Fibroblast of skin of scalp (primary cell): ENCODE measurements at regions not wholly inside any gene's neighbourhood (a gene's known extent, or its start where the extent isn't known, plus 50 kb on each side); places are given as distances from the start of the nearest gene placed in this dataset.
A peak's percentile ranks its signal among the peaks of the same experiment; 100 is the strongest.

ENCODE experiments used
- DNase-seq: peaks from one replicate; pipeline ENCODE4 v3.0.0-alpha.2; 2013

GRCh38 chr5:66306844-66307315 lies 162.8 kb downstream of the SREK1 start:
- DNase-seq: peak; percentile 3

GRCh38 chr5:66307647-66308241 lies 163.6 kb downstream of the SREK1 start:
- peak; percentile 70 for DNase-seq

DNA sequence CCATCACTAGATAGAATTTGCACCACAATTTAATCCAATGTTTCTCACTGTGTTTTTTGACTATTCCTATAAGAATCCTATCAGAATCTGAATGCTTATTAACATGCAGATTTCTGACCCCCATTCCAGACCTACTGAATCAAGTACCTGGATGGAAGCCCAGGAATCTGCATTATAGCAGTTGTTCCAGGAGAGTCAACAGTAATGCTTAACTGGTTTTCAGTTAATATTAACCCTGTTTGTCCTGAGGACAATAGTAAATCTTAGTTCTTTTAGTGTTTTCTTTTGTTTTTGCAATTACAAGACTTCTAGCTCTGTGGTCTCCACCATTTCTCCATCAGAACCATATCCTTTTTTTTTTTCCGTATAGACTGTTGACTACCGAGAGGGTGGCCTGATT lies 168.2 kb downstream of the SREK1 start:
- no peak for DNase-seq

DNA sequence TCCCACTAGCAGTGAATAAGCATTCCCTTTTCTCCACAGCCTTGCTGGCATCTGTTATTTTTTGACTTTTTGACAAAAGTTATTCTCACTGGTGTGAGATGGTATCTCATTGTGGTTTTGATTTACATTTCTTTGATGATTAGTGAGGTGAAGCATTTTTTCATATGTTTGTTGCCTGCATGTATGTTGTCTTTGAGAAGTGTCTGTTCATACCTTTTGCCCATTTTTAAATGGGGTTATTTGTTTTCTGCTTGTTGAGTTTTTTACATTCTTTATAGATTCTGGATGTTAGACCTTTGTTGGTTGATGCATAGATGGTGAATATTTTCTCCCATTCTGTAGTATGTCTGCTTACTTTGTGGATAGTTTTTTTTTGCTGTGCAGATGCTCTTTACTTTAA lies 171.7 kb downstream of the SREK1 start:
- no peak for DNase-seq

DNA sequence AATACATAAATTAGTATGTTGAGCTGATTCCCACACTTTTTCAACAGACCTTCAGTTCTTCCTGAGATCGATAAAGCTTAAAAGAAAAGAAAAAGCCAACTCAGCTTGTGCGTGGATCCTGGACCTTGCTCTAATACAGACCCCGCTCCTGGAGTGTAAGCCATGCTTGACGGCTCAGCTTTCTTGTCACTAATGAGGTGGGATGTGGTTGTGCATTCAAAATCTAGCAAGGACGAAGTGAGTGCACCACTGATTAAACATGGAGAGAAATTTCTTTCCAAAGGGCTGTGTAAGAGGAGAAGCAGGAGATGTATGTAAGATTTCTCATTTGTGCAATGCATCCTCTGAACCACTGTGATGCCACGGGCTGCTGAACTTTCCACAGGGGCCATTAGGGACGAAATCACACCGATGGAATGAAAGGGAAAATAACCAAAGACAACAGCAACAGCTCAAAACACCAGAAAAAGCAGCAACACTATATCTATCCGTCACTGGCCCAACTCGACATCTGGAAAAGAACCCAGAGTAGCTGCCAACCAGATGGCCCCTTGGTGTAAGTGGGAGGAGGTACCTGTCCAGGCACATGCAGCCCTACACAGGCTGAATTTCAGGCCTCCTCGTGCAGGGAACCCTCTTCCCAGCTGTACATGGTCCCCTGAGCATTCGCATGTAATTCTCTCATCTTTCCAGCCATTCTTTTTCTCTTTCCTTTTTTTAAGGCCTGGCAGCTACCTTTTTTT lies 178.9 kb downstream of the SREK1 start:
- DNase-seq: no peak

DNA sequence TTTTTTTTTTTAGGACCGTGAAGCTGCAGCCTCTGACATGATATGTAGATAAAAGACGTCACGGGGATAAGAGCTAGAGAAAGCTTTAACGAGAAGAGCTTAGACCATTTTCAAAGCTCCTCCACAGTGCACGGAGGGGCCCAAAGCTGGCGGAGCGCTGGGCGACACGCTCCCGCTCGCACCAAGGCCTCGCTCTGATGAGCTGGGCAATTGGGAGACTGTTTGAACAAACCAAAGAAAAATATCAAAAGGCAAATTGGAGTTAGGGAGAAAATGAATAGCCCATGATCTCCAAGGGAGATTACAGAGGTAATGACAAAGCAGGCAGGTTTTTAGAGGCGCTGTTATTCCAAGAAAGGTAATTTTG lies 179.4 kb downstream of the SREK1 start:
- DNase-seq: no peak

DNA sequence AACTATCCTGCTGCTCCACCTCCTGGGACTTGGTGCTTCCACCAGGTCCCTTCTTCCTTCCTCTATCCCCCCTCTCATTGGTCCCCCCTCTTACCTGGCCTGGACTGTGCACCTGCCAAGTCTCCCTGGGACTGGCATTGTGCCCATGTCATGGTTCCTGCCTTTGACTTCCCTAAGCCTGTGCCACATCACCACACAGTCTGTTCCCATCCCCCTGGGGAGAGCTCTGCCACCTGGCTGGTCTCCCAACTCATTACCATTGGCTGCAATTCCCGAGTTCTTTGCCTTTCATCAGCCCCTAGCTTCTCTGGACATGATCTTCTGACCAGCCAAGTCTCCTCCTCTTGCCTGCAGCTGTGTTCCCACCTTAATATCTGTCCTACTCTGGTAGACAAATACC lies 180.3 kb downstream of the SREK1 start:
- DNase-seq: no peak

GRCh38 chr5:66326276-66326675 lies 182.2 kb downstream of the SREK1 start:
- DNase-seq: no peak

GRCh38 chr5:66327008-66327407 lies 182.9 kb downstream of the SREK1 start:
- no peak for DNase-seq

DNA sequence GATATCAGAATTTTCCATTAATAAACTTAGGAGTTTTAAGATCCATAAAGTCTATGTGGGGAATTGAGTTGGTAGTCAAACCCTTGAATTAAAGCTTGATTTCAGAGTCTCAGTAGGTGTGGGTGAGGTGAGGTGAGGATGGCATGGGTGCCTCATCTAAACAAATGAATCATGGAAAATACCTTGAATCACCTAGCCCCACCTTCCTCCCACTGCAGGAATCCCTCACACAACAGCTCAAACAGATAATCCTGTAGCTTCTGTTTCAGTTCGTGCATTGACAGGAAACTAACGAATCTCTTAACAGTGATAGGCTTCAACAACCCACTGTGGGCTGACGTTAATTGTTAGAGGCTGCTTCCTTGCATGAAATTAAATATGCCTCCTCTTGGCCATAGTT lies 185.0 kb downstream of the SREK1 start:
- no peak for DNase-seq

DNA sequence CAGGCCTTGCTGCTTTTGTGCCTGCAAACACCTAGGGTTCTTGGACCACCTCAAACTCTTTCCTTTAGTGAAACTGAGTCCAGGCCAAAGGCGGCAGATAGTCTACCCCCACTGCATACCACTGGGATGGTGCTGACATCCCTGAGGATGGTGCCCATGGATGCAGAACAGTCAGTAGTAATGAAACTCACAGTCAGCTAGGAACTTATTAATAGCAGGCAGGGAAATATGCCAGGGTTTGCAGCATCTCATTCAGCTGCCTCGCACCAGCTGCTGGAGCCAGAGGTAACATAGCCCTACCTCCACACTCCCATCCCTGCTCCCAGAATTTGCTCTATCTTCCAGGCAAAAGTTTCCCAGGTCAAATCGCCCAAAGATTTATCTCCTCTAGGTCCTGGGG lies 189.1 kb downstream of the SREK1 start:
- DNase-seq: no peak

DNA sequence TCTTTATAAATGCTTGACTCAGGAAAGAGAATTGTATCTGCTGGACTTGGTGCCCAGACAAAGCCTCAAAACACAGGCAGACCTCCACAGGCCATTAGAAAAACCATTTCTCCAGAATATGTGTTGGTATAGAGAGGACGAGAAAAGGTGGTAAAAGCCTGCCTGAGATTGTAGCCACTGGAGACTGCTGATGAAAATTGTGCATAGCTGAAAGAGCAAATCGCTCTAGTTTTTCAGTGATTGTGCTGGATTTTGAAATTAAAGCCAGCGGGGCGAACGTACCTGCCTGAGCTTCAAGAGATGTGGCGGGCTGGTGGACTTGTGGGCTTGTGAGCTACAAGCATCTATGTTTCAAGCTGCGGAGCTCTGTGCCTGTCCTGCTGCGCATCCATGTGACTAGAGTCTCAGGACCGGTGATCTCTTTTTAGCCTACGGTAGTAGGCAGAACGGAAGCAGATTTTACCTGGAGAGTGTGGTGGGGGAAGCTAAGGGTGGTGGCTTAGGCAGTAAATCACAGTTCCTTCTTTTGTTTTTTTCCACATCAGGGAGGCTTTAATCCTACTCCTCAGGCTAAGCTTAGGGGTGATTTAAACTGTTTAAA lies 193.6 kb downstream of the SREK1 start:
- DNase-seq: no peak

DNA sequence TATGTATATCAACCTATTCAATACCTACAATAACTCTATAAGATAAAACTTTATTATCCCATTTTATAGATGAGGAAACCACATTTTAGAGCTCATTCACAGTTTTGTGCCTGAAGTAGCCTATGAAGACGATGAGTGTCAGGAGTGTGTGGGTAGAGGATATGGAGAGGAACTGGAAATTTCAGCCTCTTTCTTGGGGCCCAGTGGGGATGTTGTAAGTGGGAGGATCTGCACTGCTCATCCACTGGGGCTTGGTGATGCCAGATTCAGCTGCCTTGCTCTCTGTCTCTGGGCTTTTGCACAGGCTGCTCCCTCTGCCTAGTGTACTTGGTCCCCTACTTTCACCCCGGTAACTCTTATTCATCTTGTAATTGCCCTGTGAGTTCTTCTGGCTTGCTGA lies 194.7 kb downstream of the SREK1 start:
- DNase-seq: no peak

DNA sequence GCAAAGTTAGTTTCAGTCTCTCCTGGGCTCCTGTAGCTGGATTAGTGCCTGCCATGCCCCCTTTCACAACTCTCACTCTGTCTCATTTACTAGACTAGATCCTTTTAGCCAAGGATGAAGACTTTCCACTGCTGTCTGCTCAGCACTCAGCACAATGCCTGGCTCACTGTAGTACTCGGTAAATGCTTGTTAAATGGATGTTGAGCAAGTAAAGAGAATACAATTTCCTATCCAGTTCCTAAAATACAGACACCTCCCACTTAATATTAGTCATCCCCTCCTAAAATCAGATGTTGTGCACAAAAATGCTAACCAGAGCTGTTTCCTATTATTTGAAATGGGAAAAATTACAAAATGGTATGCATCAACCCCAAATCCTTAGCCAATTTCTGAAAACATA lies 195.8 kb downstream of the SREK1 start:
- no peak for DNase-seq

DNA sequence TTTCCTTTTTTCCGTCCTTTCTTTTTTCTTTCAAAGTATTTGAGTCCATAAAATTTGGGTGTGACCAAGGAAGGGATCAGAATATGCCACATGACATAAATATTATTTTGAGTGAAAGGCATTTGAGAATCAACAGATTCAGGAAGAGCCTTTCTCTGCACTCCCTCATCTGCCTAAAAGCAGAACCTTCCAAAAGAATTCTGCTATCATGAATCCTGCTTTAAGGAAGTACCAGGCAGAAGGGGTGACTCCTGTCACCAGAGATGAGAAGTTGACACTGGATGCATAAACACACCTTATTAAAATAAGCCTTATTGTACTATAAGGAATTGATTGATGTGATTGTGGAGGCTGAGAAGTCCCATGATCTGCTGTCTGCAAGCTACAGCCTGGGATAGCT lies 196.7 kb downstream of the SREK1 start:
- DNase-seq: no peak

DNA sequence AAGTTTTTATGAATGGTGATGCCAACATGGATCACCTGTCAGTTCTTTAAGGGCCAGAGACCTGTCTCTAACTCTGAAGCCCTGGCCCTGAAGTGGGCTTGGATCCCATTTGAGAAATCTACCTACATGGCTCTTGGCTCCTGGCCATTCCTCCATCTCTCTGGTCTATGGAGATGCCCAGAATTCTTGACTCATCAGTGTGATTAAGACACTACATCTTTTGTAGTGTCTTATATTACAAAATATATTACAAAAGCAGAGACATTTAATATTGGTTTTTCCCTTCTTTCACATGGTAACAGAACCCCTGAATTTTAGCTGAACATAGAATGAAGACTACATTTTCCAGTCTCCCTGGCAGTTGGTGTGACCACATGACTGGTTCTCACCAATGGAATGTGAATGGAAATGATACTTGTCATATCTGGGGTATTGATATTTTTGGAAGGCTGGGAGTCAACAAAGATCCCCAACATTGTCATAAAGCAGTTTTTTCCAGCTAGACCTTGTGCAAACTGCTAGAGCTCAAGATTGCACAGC lies 198.3 kb downstream of the SREK1 start:
- DNase-seq: no peak

DNA sequence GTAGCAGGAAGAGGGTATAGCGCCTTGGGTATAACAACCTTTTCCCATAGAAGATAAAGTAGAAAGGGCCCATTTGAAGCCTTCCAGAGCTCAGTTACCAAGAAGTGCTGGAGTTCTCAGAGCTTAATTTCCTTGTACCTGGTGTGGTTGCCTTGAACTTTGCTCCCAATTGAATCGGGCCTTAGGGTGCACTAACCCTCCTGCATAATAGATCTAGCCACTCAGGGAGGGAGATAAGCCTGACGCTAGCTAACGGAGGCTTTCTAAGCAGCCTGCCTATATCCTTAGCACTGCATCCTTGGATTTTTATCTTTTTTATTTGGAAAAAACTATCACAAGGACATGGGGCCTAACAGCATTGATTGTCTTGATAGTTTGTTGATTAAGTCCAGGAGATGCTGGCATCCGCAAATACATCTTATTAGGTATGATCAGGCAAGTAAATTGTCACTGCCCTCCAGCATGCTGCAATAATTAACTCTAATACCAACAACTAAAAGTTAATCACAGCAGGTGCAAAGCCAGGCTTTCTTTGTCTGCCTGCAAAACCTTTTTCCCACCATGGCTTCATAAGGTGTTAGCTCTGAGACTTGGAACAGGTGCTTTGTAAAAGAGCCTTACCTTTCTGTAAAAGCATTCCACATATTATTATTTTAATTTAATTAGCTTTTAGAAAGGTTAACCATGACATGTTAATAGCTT lies 199.4 kb downstream of the SREK1 start:
- no peak for DNase-seq

DNA sequence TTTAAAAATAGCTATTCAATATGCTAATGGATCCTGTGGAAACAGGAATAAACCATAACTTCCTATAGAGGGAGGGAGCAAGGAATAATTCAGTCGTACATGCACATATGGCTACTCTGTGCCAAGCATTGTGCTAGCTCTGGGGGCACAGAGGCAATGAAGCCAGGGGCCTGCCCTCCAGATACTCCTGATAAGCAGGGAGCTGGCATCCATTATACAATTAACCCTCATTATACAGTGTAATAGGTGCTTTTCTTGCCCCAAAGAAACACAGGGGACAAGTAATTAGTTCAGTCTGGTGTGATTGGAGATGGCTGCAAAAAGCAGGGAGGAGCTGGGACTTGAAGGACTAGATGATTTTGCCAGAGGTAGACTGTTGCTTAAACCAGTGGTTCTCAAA lies 200.4 kb downstream of the SREK1 start:
- no peak for DNase-seq

GRCh38 chr5:66345281-66345680 lies 201.2 kb downstream of the SREK1 start:
- no peak for DNase-seq

- DNase-seq: no peak
Observed at GRCh38 chr5:66346869-66347268, 202.8 kb downstream of the SREK1 start.

GRCh38 chr5:66348387-66349125 lies 204.5 kb downstream of the SREK1 start:
- no peak for DNase-seq

DNA sequence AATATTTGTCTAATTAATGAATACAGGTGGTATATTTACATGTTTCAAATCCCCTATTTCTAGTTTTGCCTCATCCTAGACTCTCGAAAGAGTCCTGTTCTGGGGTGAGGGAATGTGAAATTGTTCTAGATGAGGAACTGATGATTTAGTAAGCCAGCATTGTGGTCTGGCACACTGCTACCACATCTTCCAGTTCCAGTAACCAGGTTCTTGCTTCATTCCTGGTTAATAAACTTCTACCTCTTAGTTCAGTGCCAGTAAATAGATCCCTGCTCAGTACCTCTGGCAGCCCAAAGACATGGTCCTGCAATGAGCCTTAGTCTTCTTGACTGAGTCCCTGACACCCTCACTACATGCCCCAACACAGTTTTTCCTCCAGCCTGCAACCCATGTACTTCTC lies 207.7 kb downstream of the SREK1 start:
- DNase-seq: no peak

GRCh38 chr5:66353186-66353585 lies 209.1 kb downstream of the SREK1 start:
- no peak for DNase-seq
